ENCODE measurements at regions not wholly inside any gene's neighbourhood (a gene's known extent, or its start where the extent isn't known, plus 50 kb on each side); places are given as distances from the start of the nearest gene placed in this dataset.
A peak's percentile ranks its signal among the peaks of the same experiment; 100 is the strongest.

GRCh38 chr4:123497340-123497739 lies 100.7 kb downstream of the SPRY1 start:
- Histone ChIP-seq H3K4me1 (ENCODE audit: control insufficient read depth, insufficient read depth, low read length, unreplicated experiment) (no peaks in the 10 kb centered on the region), H3K36me3 (ENCODE audit: insufficient read depth, low read length) (no peaks in the 10 kb centered on the region), H2AFZ (ENCODE audit: low read length, unreplicated experiment) (no peak overlapping the region), H3K27ac (ENCODE audit: low read depth, low read length) (no peak overlapping the region), H3K79me2 (ENCODE audit: control insufficient read depth, insufficient read depth, low read length, unreplicated experiment) (no peaks in the 10 kb centered on the region), H3K4me3 (ENCODE audit: low read depth, low read length) (no peak overlapping the region), H3K27me3 (ENCODE audit: insufficient read depth, low read length) (no peaks in the 10 kb centered on the region)

- no peak overlapping the region for H2AFZ ChIP-seq (ENCODE audit: low read length, unreplicated experiment)
- H3K27ac ChIP-seq (ENCODE audit: low read depth, low read length) = no peak overlapping the region
Measured at GRCh38 chr4:123501733-123502132, 105.1 kb downstream of the SPRY1 start.

GRCh38 chr4:123503698-123504363 lies 107.2 kb downstream of the SPRY1 start:
- H3K79me2 ChIP-seq (ENCODE audit: control insufficient read depth, insufficient read depth, low read length, unreplicated experiment) = no peaks in the 10 kb centered on the region
- no peaks in the 10 kb centered on the region for H3K36me3 ChIP-seq (ENCODE audit: insufficient read depth, low read length)
- no peak overlapping the region for H3K27ac ChIP-seq (ENCODE audit: low read depth, low read length)
- H3K27me3 ChIP-seq (ENCODE audit: insufficient read depth, low read length) = no peaks in the 10 kb centered on the region
- H3K4me3 ChIP-seq (ENCODE audit: low read depth, low read length) = no peak overlapping the region
- no peak overlapping the region for H2AFZ ChIP-seq (ENCODE audit: low read length, unreplicated experiment)
- no peaks in the 10 kb centered on the region for H3K4me1 ChIP-seq (ENCODE audit: control insufficient read depth, insufficient read depth, low read length, unreplicated experiment)

More at GRCh38 chr4:123501733-123502132, 105.1 kb downstream of the SPRY1 start:
- H3K4me3 ChIP-seq (ENCODE audit: low read depth, low read length) = no peak overlapping the region
- no peaks in the 10 kb centered on the region for H3K79me2 ChIP-seq (ENCODE audit: control insufficient read depth, insufficient read depth, low read length, unreplicated experiment)
- H3K4me1 ChIP-seq (ENCODE audit: control insufficient read depth, insufficient read depth, low read length, unreplicated experiment) = no peaks in the 10 kb centered on the region
- H3K36me3 ChIP-seq (ENCODE audit: insufficient read depth, low read length) = no peaks in the 10 kb centered on the region
- H3K27me3 ChIP-seq (ENCODE audit: insufficient read depth, low read length) = no peaks in the 10 kb centered on the region

GRCh38 chr4:123505095-123506010 lies 108.8 kb downstream of the SPRY1 start:
- peak overlapping the region; percentile 58 for H2AFZ ChIP-seq (ENCODE audit: low read length, unreplicated experiment)
- no peaks in the 10 kb centered on the region for H3K27me3 ChIP-seq (ENCODE audit: insufficient read depth, low read length)
- H3K4me1 ChIP-seq (ENCODE audit: control insufficient read depth, insufficient read depth, low read length, unreplicated experiment) = no peaks in the 10 kb centered on the region
- peak overlapping the region; percentile 85 for H3K4me3 ChIP-seq (ENCODE audit: low read depth, low read length)
- no peak overlapping the region for H3K27ac ChIP-seq (ENCODE audit: low read depth, low read length)
- no peaks in the 10 kb centered on the region for H3K36me3 ChIP-seq (ENCODE audit: insufficient read depth, low read length)
- H3K79me2 ChIP-seq (ENCODE audit: control insufficient read depth, insufficient read depth, low read length, unreplicated experiment) = no peaks in the 10 kb centered on the region

- H3K27me3 ChIP-seq (ENCODE audit: insufficient read depth, low read length) = no peaks in the 10 kb centered on the region
- no peaks in the 10 kb centered on the region for H3K36me3 ChIP-seq (ENCODE audit: insufficient read depth, low read length)
- H3K4me1 ChIP-seq (ENCODE audit: control insufficient read depth, insufficient read depth, low read length, unreplicated experiment) = no peaks in the 10 kb centered on the region
- no peaks in the 10 kb centered on the region for H3K79me2 ChIP-seq (ENCODE audit: control insufficient read depth, insufficient read depth, low read length, unreplicated experiment)
- peak overlapping the region; percentile 85 for H3K4me3 ChIP-seq (ENCODE audit: low read depth, low read length)
- peak overlapping the region; percentile 58 for H2AFZ ChIP-seq (ENCODE audit: low read length, unreplicated experiment)
- no peak overlapping the region for H3K27ac ChIP-seq (ENCODE audit: low read depth, low read length)
Measured at GRCh38 chr4:123506011-123506695, 109.6 kb downstream of the SPRY1 start.

- Histone ChIP-seq H3K27me3 (ENCODE audit: insufficient read depth, low read length) (no peaks in the 10 kb centered on the region), H3K4me1 (ENCODE audit: control insufficient read depth, insufficient read depth, low read length, unreplicated experiment) (no peaks in the 10 kb centered on the region), H3K36me3 (ENCODE audit: insufficient read depth, low read length) (no peaks in the 10 kb centered on the region), H2AFZ (ENCODE audit: low read length, unreplicated experiment) (no peak overlapping the region), H3K4me3 (ENCODE audit: low read depth, low read length) (no peak overlapping the region), H3K79me2 (ENCODE audit: control insufficient read depth, insufficient read depth, low read length, unreplicated experiment) (no peaks in the 10 kb centered on the region), H3K27ac (ENCODE audit: low read depth, low read length) (no peak overlapping the region)
Measured at GRCh38 chr4:123507376-123507775, 110.8 kb downstream of the SPRY1 start.

GRCh38 chr4:123510221-123510620 lies 113.6 kb downstream of the SPRY1 start:
- no peaks in the 10 kb centered on the region for H3K27me3 ChIP-seq (ENCODE audit: insufficient read depth, low read length)
- H3K36me3 ChIP-seq (ENCODE audit: insufficient read depth, low read length) = no peaks in the 10 kb centered on the region
- H3K79me2 ChIP-seq (ENCODE audit: control insufficient read depth, insufficient read depth, low read length, unreplicated experiment) = no peaks in the 10 kb centered on the region
- no peak overlapping the region for H3K4me3 ChIP-seq (ENCODE audit: low read depth, low read length)
- no peak overlapping the region for H3K27ac ChIP-seq (ENCODE audit: low read depth, low read length)
- H3K4me1 ChIP-seq (ENCODE audit: control insufficient read depth, insufficient read depth, low read length, unreplicated experiment) = no peaks in the 10 kb centered on the region
- no peak overlapping the region for H2AFZ ChIP-seq (ENCODE audit: low read length, unreplicated experiment)

- no peak overlapping the region for H3K4me3 ChIP-seq (ENCODE audit: low read depth, low read length)
- H3K27me3 ChIP-seq (ENCODE audit: insufficient read depth, low read length) = no peaks in the 10 kb centered on the region
- no peak overlapping the region for H3K27ac ChIP-seq (ENCODE audit: low read depth, low read length)
- no peak overlapping the region for H2AFZ ChIP-seq (ENCODE audit: low read length, unreplicated experiment)
- no peaks in the 10 kb centered on the region for H3K4me1 ChIP-seq (ENCODE audit: control insufficient read depth, insufficient read depth, low read length, unreplicated experiment)
- H3K36me3 ChIP-seq (ENCODE audit: insufficient read depth, low read length) = no peaks in the 10 kb centered on the region
- no peaks in the 10 kb centered on the region for H3K79me2 ChIP-seq (ENCODE audit: control insufficient read depth, insufficient read depth, low read length, unreplicated experiment)
Measured at GRCh38 chr4:123510659-123511058, 114.1 kb downstream of the SPRY1 start.

GRCh38 chr4:123516576-123516975 lies 120.0 kb downstream of the SPRY1 start:
- H3K79me2 ChIP-seq (ENCODE audit: control insufficient read depth, insufficient read depth, low read length, unreplicated experiment) = no peaks in the 10 kb centered on the region
- no peaks in the 10 kb centered on the region for H3K36me3 ChIP-seq (ENCODE audit: insufficient read depth, low read length)
- H3K4me1 ChIP-seq (ENCODE audit: control insufficient read depth, insufficient read depth, low read length, unreplicated experiment) = no peaks in the 10 kb centered on the region
- H3K27ac ChIP-seq (ENCODE audit: low read depth, low read length) = no peak overlapping the region
- no peak overlapping the region for H2AFZ ChIP-seq (ENCODE audit: low read length, unreplicated experiment)
- no peak overlapping the region for H3K4me3 ChIP-seq (ENCODE audit: low read depth, low read length)
- H3K27me3 ChIP-seq (ENCODE audit: insufficient read depth, low read length) = no peaks in the 10 kb centered on the region

GRCh38 chr4:123517176-123517575 lies 120.6 kb downstream of the SPRY1 start:
- Histone ChIP-seq H3K79me2 (ENCODE audit: control insufficient read depth, insufficient read depth, low read length, unreplicated experiment) (no peaks in the 10 kb centered on the region), H2AFZ (ENCODE audit: low read length, unreplicated experiment) (no peak overlapping the region), H3K27me3 (ENCODE audit: insufficient read depth, low read length) (no peaks in the 10 kb centered on the region), H3K4me1 (ENCODE audit: control insufficient read depth, insufficient read depth, low read length, unreplicated experiment) (no peaks in the 10 kb centered on the region), H3K36me3 (ENCODE audit: insufficient read depth, low read length) (no peaks in the 10 kb centered on the region), H3K27ac (ENCODE audit: low read depth, low read length) (no peak overlapping the region), H3K4me3 (ENCODE audit: low read depth, low read length) (no peak overlapping the region)
